ENCODE measurements at regions not wholly inside any gene's neighbourhood (a gene's known extent, or its start where the extent isn't known, plus 50 kb on each side); places are given as distances from the start of the nearest gene placed in this dataset.
"Not testable (repeated sequence)": the region's sequence is repeated elsewhere in the genome, so short reads cannot be mapped to it uniquely, and the experiment has no call there.

- no peak for DNase-seq (ENCODE audit: extremely low read depth in 1 of 11, low read depth in 9 of 11, low spot score in 4 of 11)
These were observed 131.7 kb downstream of the PPP1R3A start for GRCh38 chr7:113787106-113787505.

- no peak for DNase-seq (ENCODE audit: extremely low read depth in 1 of 11, low read depth in 9 of 11, low spot score in 4 of 11)
These were observed 133.9 kb downstream of the PPP1R3A start for GRCh38 chr7:113784956-113785355.

GRCh38 chr7:113784316-113784715, 134.5 kb downstream of the PPP1R3A start:
- DNase-seq (ENCODE audit: extremely low read depth in 1 of 11, low read depth in 9 of 11, low spot score in 4 of 11) = no peak

- DNase-seq (ENCODE audit: extremely low read depth in 1 of 11, low read depth in 9 of 11, low spot score in 4 of 11) = no peak
These were observed 135.4 kb downstream of the PPP1R3A start for GRCh38 chr7:113783403-113783802.

GRCh38 chr7:113775804-113776203, 143.0 kb downstream of the PPP1R3A start:
- no peak for DNase-seq (ENCODE audit: extremely low read depth in 1 of 11, low read depth in 9 of 11, low spot score in 4 of 11)

- no peak for DNase-seq (ENCODE audit: extremely low read depth in 1 of 11, low read depth in 9 of 11, low spot score in 4 of 11)
These were observed 143.4 kb downstream of the PPP1R3A start for GRCh38 chr7:113775401-113775800.

- peak in 8 of 11 donors; percentile 1 to 16 (median 6) for DNase-seq (ENCODE audit: extremely low read depth in 1 of 11, low read depth in 9 of 11, low spot score in 4 of 11)
These were observed 144.5 kb downstream of the PPP1R3A start for GRCh38 chr7:113774182-113774807.

GRCh38 chr7:113770146-113770738, 148.6 kb downstream of the PPP1R3A start:
- DNase-seq (ENCODE audit: extremely low read depth in 1 of 11, low read depth in 9 of 11, low spot score in 4 of 11) = no peak

GRCh38 chr7:113768387-113768786, 150.4 kb downstream of the PPP1R3A start:
- DNase-seq (ENCODE audit: extremely low read depth in 1 of 11, low read depth in 9 of 11, low spot score in 4 of 11) = no peak

GRCh38 chr7:113764401-113765035, 154.3 kb downstream of the PPP1R3A start:
- no peak for DNase-seq (ENCODE audit: extremely low read depth in 1 of 11, low read depth in 9 of 11, low spot score in 4 of 11)

- DNase-seq (ENCODE audit: extremely low read depth in 1 of 11, low read depth in 9 of 11, low spot score in 4 of 11) = no peak
These were observed 155.6 kb downstream of the PPP1R3A start for GRCh38 chr7:113763226-113763625.

- no peak for DNase-seq (ENCODE audit: extremely low read depth in 1 of 11, low read depth in 9 of 11, low spot score in 4 of 11)
These were observed 162.6 kb downstream of the PPP1R3A start for GRCh38 chr7:113756250-113756649.

GRCh38 chr7:113752689-113753088, 166.1 kb downstream of the PPP1R3A start:
- no peak for DNase-seq (ENCODE audit: extremely low read depth in 1 of 11, low read depth in 9 of 11, low spot score in 4 of 11)

GRCh38 chr7:113752289-113752688, 166.5 kb downstream of the PPP1R3A start:
- DNase-seq (ENCODE audit: extremely low read depth in 1 of 11, low read depth in 9 of 11, low spot score in 4 of 11) = no peak

- DNase-seq (ENCODE audit: extremely low read depth in 1 of 11, low read depth in 9 of 11, low spot score in 4 of 11) = no peak
These were observed 167.3 kb downstream of the PPP1R3A start for GRCh38 chr7:113751547-113751946.

GRCh38 chr7:113748385-113748784, 170.4 kb downstream of the PPP1R3A start:
- not testable (repeated sequence) for DNase-seq (ENCODE audit: extremely low read depth in 1 of 11, low read depth in 9 of 11, low spot score in 4 of 11)

GRCh38 chr7:113742946-113743431, 175.8 kb downstream of the PPP1R3A start:
- not testable (repeated sequence) for DNase-seq (ENCODE audit: extremely low read depth in 1 of 11, low read depth in 9 of 11, low spot score in 4 of 11)

GRCh38 chr7:113742377-113742776, 176.4 kb downstream of the PPP1R3A start:
- no peak for DNase-seq (ENCODE audit: extremely low read depth in 1 of 11, low read depth in 9 of 11, low spot score in 4 of 11)

GRCh38 chr7:113731571-113731970, 187.2 kb downstream of the PPP1R3A start:
- DNase-seq (ENCODE audit: extremely low read depth in 1 of 11, low read depth in 9 of 11, low spot score in 4 of 11) = no peak

GRCh38 chr7:113730309-113730955, 188.4 kb downstream of the PPP1R3A start:
- no peak for DNase-seq (ENCODE audit: extremely low read depth in 1 of 11, low read depth in 9 of 11, low spot score in 4 of 11)

All from renal cortex interstitium (tissue), 11 donors.